ENCODE measurements at regions not wholly inside any gene's neighbourhood (a gene's known extent, or its start where the extent isn't known, plus 50 kb on each side); places are given as distances from the start of the nearest gene placed in this dataset.

GRCh38 chr6:141351721-141352120, 781.0 kb upstream of the GJE1 start:
- DNase-seq = no peak
- intact Hi-C loops (cut with DNase I) = no loop called here

GRCh38 chr6:141349710-141350109, 783.0 kb upstream of the GJE1 start:
- intact Hi-C loops (cut with DNase I) = no loop called here

GRCh38 chr6:141347906-141348492, 784.7 kb upstream of the GJE1 start:
- DNase-seq = no peak
- intact Hi-C loops (cut with DNase I) = no loop called here

More at GRCh38 chr6:141349710-141350109, 783.0 kb upstream of the GJE1 start:
- DNase-seq = no peak

GRCh38 chr6:141347086-141347485, 785.6 kb upstream of the GJE1 start:
- intact Hi-C loops (cut with DNase I) = no loop called here
- DNase-seq = no peak

GRCh38 chr6:141346535-141346934, 786.2 kb upstream of the GJE1 start:
- DNase-seq = no peak
- intact Hi-C loops (cut with DNase I) = no loop called here

- DNase-seq = no peak
- intact Hi-C loops (cut with DNase I) = no loop called here
Observed at GRCh38 chr6:141337191-141337590, 795.5 kb upstream of the GJE1 start.

- DNase-seq = no peak
- intact Hi-C loops (cut with DNase I) = no loop called here
Observed at GRCh38 chr6:141335477-141336273, 797.0 kb upstream of the GJE1 start.

GRCh38 chr6:141326925-141327324, 805.8 kb upstream of the GJE1 start:
- no peak for DNase-seq
- intact Hi-C loops (cut with DNase I) = no loop called here

GRCh38 chr6:141326426-141326825, 806.3 kb upstream of the GJE1 start:
- intact Hi-C loops (cut with DNase I) = no loop called here

GRCh38 chr6:141321493-141322347, 811.0 kb upstream of the GJE1 start:
- intact Hi-C loops (cut with DNase I) = no loop called here
- DNase-seq = peak in 1 of 10 donors; percentile 46

More at GRCh38 chr6:141326426-141326825, 806.3 kb upstream of the GJE1 start:
- no peak for DNase-seq

GRCh38 chr6:141316236-141316635, 816.5 kb upstream of the GJE1 start:
- intact Hi-C loops (cut with DNase I) = no loop called here
- DNase-seq = no peak

- intact Hi-C loops (cut with DNase I) = no loop called here
- DNase-seq = no peak
Observed at GRCh38 chr6:141313986-141314385, 818.7 kb upstream of the GJE1 start.

GRCh38 chr6:141309295-141309694, 823.4 kb upstream of the GJE1 start:
- intact Hi-C loops (cut with DNase I) = no loop called here
- DNase-seq = no peak

- DNase-seq = no peak
- intact Hi-C loops (cut with DNase I) = no loop called here
Observed at GRCh38 chr6:141307309-141307998, 825.3 kb upstream of the GJE1 start.

- DNase-seq = no peak
- intact Hi-C loops (cut with DNase I) = no loop called here
Observed at GRCh38 chr6:141303907-141304306, 828.8 kb upstream of the GJE1 start.

GRCh38 chr6:141301779-141302178, 830.9 kb upstream of the GJE1 start:
- intact Hi-C loops (cut with DNase I) = no loop called here
- DNase-seq = no peak

- no peak for DNase-seq
- intact Hi-C loops (cut with DNase I) = no loop called here
Observed at GRCh38 chr6:141290941-141291721, 841.6 kb upstream of the GJE1 start.

GRCh38 chr6:141288947-141289346, 843.8 kb upstream of the GJE1 start:
- intact Hi-C loops (cut with DNase I) = no loop called here
- peak in 3 of 10 donors; percentile 35 to 61 (median 47) for DNase-seq

- no peak for DNase-seq
- intact Hi-C loops (cut with DNase I) = no loop called here
Observed at GRCh38 chr6:141282263-141282662, 850.5 kb upstream of the GJE1 start.

GRCh38 chr6:141269684-141270083, 863.0 kb upstream of the GJE1 start:
- no peak for DNase-seq

More at GRCh38 chr6:141269684-141270083, 863.0 kb upstream of the GJE1 start:
- intact Hi-C loops (cut with DNase I) = no loop called here

Measured in posterior cingulate gyrus (tissue), 11 donors.